Ureter (tissue), 1 donor: ENCODE measurements at regions not wholly inside any gene's neighbourhood (a gene's known extent, or its start where the extent isn't known, plus 50 kb on each side); places are given as distances from the start of the nearest gene placed in this dataset.
"Not testable (repeated sequence)": the region's sequence is repeated elsewhere in the genome, so short reads cannot be mapped to it uniquely, and the experiment has no call there.

Experiments
- DNase-seq: peaks from one replicate; pipeline ENCODE4 v3.0.0-alpha.2; 2020; ENCODE audit warnings: low spot score
- donor health status: DM: yes; HTN: yes; CAD: no.

DNA sequence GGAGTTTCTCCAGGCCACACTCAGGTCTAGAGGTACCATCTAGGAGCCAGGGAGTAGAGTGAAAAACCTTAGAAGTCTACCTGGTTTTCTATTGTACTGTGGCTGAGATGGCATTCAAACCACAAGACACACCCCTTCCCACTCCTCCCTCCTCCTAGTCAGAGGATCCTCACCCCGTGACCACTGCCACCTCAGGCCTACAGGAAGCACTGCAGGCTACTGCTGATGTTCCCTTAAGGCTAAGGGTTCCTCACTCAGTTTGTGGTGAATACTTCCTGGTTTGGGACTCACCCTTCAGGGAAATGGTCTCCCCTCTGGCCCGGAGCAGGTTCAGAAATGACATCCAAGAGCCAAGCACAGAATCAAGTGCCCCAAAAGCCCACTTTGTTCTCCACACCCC, 1293.9 kb downstream of the JRKL start:
- no peak for DNase-seq

DNA sequence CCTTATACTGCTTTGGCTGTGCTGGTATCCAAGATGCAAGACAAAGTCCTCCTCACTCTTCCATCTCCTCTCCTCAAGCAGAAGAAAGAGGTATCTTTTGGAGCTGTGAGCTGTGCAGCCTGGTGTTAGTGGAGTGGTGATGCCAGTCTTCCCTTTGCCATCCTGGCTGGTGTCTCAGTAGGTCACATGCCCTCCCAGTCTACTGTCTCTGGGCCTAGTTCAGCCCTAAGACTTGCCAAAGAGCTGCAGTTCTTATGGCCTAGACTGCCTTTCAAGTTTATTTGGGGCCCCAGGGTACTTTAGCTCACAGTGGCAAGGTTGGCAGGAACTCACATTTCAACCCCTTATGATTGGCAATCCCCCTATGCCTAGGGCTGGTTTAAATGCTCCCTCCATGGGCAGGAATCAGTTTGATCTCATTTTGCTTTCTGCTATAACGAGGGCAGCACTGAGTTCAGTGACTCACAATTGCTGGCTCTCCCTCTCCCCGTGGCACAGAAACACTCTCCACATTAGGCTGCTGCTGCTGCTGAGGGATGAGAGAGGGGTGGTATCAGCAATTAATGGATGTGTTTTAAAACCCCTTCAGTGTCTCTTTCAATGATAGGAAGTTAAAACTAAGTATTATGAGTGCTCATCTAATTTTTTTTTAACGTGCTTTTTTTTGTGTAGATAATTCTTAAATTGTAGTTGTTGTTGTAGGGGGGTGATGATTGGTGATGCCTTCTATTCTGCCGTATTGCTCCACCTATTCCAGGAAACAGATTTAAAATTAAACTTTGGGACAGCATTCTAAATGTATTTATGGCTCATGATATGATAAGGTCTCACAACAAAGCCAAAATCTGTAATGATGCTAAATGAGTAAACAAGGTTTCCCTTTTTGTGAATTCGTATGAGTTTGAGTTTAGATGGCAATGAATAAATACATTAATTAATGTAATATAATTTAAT, 1295.0 kb downstream of the JRKL start:
- DNase-seq, result no peak

DNA sequence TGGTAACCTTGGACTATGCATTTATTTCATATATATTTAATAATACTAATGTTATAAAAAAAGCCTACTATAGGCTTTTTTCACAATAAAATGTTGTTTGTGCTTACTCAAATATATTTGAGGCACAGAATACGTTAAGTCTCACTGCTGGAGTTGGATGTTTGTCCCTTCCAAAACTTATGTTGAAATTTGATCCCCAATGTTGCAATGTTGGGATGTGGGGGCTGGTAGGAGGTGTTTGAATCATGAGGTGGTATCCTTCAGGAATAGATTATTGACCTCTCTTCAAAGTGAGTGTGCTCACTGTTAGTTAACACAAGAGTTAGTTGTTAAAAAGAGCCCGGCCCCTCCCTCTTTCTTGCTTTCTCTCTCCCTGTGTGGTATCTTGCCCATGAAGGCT, 1295.9 kb downstream of the JRKL start:
- no peak for DNase-seq

DNA sequence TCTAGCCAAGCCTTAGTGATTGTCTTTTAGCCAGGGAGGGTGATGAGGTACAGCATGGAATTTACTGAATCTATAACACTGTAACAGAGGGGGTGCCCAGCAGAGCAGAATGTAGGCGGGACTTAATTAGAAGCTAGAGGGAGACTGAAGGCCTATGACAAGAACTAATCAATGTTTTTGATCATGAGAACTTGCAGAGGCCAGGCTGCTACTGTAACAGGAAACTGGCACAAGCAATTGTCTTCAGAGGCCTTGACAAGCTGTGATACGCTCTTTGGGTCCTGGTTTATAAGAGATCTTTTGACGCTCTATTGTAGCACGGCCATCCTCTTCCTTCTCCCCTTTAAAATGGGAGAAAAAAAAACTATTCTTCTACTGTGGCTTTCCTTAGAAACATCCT, 1297.3 kb downstream of the JRKL start:
- no peak for DNase-seq

DNA sequence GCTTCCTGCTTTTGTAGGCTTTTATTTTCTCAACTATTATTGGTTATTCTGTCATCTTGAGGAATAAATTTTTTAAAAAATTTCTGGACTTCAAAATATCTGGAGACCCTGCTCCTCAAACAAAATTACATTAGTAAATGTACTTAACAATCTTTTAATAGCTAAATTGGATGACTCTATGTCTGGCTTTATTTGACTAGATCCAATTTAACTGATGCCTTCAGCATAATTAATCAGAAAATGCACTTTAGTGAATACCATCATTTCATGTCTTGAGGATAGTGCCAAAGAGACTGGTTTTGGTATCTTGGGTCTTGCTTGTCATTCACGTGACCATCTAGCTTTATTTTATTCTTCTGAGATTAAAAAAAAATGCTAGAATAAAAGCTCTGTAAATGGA, 1301.2 kb downstream of the JRKL start:
- no peak for DNase-seq

DNA sequence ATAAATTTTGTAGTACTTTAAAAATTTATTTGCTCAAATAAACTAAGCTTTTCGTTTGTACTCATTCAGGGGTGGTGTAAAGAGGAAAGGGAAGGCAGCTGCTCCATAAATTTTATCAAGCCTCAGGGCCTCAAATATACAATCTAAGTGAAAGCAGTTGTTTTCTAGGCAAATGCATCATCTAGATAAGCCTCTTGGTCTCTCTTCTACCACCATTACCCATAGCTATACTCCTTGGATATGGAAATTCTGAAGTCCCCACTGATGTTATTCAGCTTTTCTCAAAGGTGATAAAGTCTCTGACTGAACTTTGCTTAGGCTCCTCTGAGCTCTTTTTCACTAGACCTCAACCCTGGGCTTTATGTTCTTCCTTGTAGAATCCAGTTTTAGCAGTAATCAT, 1313.1 kb downstream of the JRKL start:
- DNase-seq, result no peak

DNA sequence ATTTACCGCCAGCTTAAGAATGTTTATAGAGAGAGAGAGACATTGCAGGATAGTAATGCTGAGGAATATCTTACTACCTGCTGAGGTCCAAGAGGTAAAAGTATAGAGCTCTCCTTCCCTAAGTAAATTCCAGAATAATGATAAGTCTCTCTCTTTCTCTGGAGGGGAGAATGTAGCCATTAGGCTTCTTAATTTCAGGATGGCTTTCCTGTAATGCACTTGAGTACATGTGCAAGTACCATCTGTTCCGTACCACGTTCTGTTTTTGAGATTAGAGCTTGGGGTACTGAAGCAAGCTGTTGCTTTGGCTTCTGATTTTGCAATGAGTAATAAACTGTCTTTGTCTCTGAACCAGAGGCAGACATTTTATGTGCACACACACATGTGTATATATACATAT, 1314.0 kb downstream of the JRKL start:
- DNase-seq, result no peak

DNA sequence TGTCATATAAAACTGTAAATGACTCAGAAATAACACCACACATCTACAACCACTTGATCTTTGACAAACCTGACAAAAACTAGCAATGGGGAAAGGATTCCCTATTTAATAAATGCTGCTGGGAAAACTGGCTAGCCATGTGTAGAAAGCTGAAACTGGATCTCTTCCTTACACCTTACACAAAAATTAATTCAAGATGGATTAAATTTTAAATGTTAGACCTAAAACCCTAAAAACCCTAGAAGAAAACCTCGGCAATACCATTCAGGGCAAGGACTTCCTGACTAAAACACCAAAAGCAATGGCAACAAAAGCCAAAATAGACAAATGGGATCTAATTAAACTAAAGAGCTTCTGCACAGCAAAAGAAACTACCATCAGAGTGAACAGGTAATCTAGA, 1315.3 kb upstream of the CNTN5 start:
- DNase-seq, result not testable (repeated sequence)

DNA sequence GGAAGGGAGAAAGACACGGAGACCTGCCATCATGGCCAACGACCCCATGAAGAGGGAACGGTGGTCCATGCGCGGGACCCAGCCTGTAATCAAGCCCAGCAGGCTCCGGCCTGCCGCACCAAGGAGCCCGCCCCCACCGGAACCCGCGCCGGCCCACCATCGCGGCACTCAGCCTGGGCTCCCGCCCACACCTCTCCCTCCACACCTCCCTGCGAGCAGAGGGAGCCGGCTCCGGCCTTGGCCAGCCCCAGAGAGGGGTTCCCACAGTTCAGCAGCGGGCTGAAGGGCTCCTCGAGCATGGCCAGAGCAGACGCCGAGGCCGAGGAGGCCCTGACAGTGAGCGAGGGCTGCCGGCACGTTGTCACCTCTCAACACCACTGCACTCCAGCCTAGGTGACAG, 1302.8 kb upstream of the CNTN5 start:
- DNase-seq, result no peak

DNA sequence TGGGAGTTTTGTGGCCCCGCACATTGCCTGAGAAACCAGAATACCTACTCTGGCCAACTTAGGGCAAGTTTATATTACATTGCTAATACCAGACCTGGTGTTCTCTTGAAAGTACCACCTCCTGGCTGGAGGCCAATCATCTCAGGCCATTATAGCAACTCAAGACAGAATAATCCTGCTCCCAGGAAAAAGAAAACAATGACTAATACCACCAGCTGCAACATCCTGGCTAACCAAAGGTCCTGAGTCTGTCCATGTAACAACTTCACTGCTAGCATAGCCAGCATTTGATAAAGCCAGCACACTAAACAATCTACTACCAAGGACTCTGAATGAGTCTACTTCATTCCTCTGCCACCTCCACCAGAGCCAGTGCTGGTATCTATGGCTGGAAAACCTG, 1298.7 kb upstream of the CNTN5 start:
- DNase-seq, result no peak

DNA sequence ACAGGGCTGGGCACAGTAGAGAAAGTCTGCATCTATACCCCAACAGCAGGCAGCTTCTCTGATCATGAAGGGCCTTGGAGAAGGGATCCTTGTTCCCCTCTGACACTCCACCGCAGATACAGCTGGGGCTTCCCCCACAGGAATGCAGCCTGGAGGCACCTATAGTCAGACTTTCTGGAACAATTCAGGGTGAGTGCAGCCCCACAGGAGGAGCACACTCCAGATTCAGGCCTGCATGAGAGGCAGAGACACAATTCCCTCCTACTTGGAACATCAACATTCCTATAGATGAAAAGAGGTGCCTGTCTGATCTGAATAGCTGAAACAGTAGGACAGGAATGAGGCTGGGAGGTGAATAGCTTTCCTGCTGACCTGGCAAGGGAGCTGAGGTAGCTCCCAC, 1298.0 kb upstream of the CNTN5 start:
- DNase-seq, result no peak

DNA sequence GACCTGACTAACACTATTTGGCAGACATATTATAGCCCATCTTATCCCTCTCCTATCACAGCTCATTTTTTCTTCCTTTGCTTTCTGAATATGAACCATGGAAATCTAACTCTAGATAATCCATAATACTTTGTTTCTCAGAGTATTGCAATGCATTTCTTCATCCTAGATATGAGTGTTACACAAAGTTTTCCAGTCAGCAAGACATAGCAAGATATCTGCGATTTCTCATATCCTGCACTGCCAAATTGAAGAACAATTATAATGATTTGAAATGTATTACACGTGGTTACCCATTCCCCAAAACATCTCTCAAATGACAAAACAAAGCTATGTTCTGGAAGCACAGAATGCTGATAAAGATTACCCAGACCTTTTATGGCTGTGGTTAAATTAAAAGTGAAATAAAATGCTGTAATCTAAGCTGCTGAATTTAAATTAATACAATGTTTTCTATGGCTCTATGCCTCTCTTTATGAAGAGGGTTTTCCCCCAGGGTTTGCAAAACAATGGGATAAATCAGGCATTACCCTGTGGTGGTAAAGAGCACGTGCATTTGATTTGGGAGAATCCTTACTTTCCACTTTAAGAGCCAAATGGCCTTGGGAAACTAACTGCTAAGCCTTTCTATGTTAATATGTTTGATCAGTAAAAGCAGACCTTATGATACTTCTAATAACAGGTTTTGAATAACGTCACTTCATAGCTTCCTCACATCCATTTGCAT, 1291.0 kb upstream of the CNTN5 start:
- no peak for DNase-seq

DNA sequence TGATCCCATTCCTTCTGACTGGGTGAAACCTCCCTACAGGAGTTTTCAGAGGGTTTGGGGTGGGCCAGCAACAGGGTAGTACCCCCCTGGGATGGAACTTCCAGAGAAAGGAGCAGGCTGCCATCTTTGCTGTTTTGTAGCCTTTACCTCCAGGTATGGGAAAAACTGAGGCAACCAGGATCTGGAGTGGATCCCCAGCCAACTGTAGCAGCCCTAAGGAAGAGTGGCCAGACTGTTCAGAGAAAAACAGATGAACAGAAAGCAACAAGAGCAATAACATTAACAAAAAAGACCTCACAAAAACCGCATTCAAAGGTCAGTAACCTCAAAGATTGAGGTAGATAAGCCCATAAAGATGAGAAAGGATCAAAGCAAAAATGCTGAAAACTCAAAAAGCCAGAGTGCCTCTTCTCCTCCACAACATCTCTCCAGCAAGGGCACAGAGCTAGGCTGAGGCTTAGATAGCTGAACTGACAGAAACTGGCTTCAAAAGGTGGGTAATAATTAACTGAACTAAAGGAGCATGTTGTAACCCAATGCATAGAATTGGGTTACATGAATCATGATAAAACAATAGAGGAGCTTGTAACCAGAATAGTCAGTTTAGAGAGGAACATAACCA, 1288.6 kb upstream of the CNTN5 start:
- DNase-seq, result no peak

DNA sequence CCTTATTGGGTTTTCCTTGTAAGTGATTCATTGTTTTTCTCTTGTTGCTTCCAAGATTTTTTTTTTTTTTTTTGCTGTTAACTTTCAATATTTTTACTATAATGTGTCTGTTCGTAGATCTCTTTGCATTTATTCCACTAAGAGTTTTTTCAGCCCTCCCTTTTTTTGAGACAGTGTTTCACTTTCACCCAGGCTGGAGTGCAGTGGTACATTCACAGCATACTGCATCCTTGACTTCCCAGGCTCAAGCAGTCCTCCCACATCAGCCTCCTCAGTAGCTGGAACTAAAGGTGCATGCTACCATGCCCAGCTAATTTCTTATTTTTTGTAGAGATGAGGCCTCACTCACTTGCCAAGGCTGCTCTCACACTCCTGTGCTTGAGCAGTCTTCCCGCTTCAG, 1282.0 kb upstream of the CNTN5 start:
- DNase-seq, result no peak

DNA sequence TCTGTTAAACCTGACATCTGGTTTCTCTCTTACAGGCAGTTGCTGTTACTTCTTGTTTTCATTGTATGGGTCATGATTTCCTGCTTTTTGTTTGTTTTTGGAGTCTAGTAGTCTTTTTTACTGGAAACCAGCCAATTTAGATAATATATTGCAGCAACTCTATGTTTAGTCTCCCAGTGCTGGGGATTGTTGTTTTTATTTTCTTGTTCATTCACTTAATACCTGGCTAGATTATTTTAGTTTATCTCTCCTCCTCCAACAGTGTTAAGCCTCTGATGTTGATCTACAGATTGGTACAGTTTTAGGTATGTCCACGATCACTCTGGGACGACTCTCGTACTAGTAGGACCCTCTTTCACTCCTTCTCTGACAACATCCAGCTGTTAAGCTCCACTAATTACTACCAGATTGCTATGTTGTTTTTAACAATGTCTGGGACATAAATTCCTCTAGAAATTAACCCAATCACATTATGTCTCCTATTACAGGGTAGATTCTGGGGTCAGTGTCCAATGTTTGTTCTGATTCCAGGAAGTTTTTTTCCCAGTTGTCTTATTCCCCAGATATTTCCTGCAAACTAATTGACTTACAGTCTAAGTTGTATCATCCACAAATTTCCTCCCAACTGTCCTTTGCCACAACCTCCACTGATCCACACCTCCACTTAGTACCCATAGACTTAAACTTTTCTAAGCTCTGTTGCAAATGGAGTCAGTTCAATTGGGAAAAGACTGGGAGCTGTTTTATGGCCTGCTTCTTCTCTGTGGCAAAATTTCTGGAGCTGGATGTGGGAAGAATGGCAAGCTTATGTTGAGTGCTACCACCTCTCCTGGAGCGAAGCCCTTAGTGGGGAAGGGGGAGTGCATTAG, 1280.6 kb upstream of the CNTN5 start:
- no peak for DNase-seq

DNA sequence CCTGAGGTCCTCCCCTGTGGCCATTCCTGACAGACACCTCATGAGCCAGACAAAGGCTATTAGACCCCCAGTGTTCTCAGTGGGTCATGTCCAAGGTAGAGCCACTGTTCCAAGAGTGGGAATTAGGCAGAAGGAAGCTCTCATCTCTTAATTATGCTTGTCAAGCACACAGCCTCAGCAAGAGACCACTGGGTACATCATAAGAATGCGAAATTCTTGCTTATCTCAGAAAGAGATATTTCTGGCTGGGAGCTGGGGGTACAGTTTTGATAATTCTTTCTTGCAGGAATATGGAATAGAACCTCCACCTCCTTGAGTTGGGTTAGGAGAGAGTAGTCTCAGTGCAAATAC, 1280.0 kb upstream of the CNTN5 start:
- no peak for DNase-seq

DNA sequence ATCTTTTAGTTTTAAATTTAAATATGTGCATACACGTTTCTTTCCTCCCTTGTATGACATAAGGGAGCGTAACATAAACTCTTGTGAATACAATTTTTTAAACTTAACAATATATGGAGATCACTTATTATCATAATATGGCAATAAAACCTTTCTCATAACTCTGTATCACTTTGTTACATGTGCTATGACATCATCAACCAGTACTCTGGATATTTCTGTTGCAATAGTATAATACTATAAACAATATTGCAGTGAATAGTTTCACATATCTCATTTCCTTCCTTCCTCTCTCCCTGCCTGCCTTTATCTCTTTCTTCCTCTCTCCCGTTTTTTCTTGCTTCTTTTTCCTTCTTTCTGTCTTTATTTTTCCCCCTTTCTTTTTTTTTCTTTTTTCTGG, 1278.0 kb upstream of the CNTN5 start:
- DNase-seq, result no peak

DNA sequence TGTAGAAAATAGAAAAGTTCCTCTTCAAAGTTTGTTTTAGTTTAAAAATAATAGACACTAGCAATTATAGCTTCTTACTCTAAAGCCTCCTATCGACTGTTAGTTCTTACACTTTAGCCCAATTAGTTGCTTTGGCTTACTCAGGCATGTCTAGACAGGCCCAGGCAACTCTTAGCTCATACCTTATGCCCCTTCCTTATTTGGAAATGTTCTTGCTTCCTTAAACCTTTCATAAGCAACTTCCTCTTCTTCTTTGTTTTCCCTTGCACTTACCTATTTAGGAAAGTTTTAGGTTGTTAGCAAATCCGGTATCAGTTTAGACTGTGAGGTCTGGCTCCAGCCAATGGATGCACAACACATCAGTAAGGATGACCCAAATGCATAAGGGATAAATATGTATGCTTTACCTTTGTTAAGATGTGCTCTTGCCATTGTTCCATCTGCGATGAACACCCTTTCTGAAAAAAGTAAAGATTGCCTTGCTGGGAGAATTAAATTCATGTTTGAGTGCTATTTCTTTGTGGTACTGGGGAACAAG, 1277.5 kb upstream of the CNTN5 start:
- DNase-seq, result no peak

DNA sequence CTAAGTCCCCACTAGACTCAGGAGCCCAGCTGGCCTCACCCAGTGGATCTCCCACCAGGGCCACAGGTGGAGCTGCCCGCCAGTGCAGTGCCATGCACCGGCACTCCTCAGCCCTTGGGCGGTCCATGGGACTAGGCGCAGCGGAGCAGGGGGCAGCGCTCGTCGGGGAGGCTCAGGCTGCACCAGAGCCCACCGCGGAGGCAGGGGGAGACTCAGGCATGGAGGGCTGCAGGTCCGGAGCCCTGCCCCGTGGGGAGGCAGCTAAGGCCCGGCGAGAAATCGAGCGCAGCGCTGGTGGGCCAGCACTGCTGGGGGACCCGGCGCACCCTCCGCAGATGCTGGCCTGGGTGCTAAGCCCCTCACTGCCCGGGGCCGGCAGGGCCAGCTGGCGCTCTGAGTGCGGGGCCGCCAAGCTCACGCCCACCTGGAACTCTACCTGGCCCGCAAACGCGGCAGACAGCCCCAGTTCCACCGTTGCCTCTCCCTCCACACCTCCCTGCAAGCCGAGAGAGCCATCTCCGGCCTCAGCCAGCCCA, 1275.2 kb upstream of the CNTN5 start:
- DNase-seq, result no peak

DNA sequence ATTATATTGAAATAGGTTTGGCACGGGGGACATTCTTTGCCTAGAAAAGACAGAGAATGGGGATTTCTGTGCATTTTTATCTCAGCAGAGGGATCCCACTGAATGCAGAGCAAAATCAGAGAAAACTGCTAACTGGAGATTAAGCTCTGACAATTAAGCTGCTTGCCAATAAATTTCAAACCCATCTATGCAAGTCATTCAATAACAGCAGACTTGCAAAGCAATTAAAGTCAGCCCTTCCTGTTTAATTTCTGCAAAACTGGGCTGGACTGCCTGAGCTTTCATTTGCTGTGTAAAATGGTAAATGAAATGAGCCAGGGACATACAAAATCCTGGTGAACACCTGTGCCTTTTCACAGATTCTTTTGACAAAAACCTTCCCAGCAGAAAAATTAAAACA, 1273.9 kb upstream of the CNTN5 start:
- DNase-seq, result no peak

DNA sequence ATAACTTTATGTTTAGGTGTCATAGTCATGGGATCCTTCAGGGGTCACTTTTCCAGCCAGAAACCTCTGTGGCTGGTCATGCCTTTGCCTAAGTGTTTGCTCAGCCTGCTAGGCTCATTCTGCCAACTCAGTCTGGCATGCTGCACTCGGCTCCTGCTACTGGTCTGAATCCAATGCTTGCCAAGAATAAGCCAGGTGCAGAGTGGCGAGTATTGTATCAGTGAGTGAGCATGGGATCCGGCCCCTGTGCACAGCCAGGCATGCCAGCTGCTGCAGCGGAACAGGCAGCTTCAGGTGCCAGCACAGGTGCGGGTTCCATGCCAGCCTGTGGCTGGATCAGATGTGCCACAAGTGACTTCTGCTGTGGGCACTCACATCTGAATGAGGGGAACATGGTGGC, 1269.3 kb upstream of the CNTN5 start:
- DNase-seq, result no peak
